ENCODE measurements at regions not wholly inside any gene's neighbourhood (a gene's known extent, or its start where the extent isn't known, plus 50 kb on each side); places are given as distances from the start of the nearest gene placed in this dataset.
"Not testable (repeated sequence)": the region's sequence is repeated elsewhere in the genome, so short reads cannot be mapped to it uniquely, and the experiment has no call there.

DNA sequence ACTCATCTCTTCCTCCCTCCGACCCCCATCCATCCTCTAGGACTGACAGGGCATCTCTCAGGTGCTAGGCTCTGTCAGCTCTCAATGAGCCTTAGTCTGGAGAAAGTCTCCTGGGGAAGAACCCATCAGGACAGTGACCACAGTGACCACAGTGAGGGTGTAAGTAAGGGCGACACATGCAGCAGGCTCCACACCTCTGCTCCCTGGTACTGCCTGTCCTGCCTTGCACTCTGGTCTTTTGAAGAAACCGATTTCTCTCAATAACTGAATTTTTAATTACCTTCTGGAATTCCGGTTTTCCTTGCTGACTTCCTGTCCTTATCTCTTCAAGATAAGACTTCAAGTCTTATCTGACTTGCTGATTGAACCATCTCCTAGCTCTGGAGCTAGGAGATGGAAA is 190.2 kb downstream of the ACTR3B start:
- DNase-seq = no peak

DNA sequence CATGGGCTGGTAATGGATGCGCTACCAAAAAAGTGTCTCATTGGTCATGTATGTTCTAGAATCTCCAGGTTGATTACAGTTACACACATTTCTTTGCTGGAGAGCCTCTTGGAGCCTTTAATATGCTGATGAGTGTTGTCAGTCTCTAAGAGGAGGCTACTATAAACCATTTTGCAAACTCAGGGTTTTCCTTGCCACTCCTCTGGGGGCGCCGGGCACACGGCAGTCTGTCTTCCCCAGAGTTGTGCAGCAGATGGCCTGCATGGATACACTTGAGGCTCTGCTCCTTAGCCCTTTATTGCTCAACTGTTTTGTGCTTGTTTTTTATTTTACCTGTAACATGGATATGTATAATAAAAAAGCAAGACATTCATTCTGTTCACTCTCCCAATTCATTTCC is 196.5 kb downstream of the ACTR3B start:
- no peak for DNase-seq

DNA sequence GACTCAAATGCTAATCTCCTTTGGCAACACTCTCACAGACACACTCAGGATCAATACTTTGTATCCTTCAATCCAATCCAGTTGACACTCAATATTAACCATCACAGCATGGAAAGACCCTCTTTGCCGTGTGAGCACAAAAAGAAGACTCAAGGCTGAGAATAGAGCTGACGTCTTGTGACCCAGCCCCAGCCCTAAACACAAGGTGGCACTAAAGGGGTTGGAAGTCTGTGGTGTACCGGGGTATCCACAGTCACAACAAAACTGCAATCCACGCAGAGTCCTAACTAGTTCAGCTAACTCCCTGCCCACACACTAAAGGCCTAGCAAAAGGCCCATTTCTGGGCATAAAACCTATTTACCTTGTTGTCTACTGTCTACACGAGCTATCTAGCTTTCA is 200.1 kb downstream of the ACTR3B start:
- DNase-seq = no peak

DNA sequence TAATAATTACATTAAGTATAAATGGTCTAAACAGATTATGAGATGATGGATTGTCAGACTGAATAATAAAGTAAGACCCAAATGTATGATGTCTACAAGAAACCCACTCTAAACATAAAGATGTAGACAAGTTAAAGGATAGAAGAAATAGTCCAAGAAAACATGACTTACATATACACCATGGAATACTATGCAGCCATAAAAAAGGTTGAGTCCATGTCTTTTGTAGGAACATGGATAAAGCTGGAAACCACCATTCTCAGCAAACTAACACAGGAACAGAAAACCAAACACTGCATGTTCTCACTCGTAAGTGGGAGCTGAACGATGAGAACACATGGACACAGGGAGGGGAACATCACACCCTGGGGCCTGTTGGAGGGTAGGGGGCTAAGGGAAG is 202.2 kb downstream of the ACTR3B start:
- DNase-seq = not testable (repeated sequence)

DNA sequence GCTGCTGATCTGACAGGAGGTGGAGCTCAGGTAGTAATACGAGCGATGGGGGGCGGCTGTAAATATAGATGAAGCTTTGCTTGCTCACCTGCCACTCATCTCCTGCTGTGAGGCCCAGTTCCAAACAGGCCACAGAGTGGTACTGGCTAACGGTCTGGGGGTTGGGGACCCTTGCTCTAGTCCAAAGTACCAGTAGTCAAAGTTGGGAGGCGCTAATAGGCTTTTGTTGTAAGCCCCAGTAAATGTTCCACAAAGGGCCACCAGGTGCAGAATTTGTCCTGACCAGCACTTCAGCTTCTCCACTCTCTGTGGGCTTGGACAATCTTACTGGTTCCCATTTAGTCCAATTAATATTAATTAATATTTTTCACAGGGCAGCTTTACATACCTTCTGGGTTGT is 206.6 kb downstream of the ACTR3B start:
- no peak for DNase-seq

DNA sequence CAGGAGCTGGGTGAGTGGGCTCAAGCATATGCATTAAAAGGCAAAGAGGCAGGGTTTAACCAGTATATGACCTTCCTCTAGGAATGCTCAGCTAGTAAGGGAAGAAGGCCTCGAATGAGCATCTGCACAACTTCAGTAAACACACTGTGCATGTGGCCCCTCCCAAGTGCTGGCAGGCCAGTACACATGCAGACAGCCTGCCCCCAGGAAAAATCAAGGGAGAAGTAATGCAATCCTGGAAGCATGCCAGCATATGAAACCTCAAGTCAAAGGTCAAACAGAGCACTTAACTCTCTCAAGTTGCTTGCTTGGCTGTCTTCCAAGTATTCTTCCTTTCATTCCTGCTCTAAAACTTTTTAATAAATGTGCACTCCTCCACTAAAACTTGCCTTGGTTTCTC is 208.4 kb downstream of the ACTR3B start:
- DNase-seq = no peak

DNA sequence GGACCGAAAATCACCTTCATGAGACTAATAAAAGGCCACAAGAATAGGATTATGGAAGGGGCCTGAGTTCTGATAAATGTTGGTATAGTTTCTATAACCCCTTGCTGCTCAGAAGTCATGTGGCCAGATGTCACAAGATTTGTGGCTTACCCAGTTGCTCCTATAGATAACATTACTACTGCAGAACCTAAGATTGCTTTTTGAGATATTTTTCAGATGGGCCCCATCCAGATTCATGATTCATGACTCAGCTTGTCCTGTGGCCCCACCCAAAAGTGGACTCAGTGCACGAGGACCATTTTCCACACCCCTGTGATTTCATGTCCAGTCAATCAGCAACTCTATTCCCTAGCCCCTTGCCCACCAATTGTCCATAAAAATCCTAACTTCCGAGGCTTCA is 209.0 kb downstream of the ACTR3B start:
- DNase-seq = no peak

DNA sequence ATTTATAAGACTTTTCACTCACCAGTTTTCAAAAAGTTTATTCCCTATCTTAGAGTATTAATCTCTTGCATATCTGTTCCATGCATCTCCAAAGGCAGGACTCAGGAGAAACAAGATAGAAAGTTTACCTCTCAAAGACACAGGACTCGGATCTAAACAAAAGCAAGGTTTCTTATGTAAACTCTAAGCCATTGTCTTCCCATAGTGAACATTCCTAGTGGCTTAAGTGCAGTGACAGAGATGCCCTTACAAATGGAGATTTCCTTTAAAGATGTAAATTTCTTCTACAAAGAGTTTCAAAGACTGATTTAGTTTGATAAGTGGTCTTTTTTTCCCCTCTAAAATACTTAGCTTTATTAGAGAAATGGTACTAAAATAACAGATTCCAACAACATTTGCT is 209.8 kb downstream of the ACTR3B start:
- DNase-seq = no peak

DNA sequence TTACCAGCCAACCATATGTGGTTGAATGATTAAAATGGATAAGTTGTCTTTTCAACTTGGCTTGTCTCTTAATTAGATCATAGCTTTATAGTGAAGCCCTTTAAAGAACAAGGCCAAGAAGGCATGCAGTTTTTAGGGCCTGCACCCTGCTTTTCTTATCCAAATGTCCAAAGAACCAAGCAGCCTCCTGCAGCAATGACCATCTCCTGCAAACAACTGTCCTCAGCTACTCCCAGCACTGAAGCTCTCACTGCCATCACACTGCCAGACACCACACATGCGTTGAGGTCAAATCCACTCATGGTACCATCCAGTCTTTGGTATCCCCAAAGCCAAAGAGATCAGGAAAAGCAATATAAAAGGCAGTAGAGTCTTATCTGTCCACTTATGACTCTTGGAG is 210.3 kb downstream of the ACTR3B start:
- DNase-seq = no peak

DNA sequence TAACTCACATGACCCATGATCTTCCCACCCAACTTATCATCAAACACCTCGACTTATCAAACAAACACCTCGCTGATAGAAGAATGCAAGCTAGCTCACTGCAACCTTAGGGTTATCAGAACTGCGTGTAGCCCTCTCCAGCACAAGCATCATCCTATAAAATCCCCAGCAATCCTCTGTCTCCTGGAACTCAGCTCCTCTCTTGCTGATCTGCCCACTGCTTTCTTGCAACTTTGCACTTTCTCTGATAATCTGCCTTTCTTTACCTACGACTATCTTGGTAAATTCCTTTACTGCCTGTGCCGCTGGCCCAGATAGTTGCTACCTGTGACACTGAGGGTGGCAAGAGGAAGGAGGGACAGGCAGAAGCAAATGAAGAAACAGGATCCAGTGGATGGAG is 210.9 kb downstream of the ACTR3B start:
- DNase-seq = no peak

DNA sequence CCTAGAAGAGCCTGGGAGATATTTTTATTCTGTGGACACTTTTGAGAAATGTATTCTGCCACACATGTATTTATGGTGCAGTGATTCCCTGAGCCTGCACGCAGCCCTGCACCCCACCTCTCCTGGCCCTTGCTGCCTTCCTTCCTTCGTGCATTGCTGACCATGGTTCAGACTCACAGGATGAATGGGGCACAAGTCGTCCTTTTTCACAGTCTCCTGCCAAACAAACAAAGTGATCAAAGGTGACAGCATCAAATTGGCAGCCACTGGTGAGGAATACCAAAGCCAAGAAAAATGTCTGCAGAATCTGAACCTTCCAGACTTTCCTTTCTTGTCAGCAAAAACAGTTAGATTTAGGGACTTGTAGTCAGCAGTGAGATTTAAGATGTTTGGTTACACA is 215.0 kb downstream of the ACTR3B start:
- DNase-seq = no peak

DNA sequence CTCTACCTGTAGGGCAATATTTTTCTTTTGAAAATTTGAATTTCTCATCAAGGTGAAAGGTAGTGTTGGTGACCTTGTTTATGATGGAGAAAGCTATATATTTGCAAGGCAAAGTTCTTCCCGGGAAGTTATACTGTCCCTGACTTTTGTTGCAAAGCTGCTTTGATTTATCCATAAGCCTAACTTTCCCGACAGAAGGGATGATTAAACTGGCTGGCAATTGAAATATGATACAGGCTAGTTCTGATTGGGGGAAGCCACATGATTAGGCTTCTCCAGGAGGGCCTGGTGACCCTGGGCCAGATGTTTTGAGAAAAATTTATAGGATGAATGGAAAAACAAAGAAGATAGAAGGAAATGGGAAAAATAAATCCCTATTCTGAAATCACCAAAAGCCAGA is 215.5 kb downstream of the ACTR3B start:
- no peak for DNase-seq

DNA sequence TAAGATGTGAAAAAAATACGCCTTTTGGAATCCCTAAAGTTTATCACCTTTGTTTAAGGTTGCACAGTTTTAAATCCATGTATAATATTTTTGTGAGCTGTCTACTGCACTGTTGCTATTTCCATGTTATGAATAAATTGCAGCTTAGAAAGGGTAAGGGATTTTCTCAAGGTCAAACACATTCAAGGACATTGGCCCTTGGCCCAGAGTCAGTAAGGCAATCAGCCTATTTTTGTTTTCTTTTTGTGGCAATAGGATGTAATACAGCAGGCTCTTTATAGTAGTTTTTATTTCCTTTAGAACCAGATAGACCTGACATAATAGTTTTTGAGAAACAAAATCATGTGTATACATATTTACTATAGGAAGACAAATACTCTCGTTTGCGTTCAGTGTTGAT is 219.8 kb downstream of the ACTR3B start:
- no peak for DNase-seq

DNA sequence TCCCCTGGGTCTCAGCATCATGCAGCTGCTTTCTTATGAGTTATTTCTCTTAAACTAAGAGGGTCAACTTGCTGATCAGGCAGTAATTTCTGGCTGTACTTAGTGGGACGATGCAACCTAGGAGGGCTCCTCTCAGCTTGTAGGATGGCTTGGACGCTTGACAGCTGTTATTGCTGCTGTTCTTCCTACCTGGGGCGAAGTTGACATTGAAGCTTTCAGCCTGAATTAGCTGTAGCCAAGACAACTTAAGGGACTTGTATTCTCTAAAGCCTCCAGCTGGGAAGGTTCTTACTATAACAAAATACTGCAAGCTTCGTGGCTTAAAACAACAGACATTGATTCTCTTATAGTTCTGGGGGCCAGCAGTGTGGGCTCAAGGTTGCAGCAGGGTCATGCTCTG is 224.9 kb downstream of the ACTR3B start:
- DNase-seq = no peak

DNA sequence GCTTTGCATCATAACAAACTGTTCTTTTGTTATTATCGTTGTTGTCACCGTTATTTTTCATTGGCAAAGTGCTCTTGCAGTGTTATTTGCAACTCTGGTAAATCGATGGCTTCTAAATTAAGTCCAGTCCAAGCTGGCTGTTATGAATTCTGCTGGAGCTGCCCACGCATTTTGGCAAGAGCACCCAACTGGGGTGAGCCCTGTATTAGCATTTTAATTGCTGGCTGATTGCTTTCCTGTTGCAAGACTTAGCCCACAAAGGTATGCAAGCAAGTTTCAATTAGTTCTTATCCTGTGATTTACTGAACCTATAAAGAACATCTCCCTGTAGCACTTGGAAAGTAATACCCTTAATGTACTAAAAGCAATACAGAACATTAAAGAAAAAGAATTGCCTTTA is 226.8 kb downstream of the ACTR3B start:
- DNase-seq = no peak

DNA sequence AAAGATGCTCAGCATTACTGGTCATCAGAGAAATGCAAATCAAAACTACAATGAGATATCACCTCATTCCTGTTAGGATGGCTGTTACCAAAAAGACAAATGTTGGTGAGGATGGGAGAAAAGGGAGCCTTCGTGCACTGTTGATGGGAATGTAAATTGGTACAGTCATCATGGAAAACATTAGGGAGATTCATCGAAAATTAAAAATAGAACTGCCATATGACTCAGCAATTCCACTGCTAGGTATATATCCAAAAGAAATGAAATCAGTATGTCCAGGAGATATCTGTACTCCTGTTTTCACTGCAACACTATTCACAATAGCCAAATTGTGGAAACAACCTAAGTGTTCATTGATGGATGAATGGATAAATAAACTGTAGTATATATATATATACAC is 228.1 kb downstream of the ACTR3B start:
- no peak for DNase-seq

DNA sequence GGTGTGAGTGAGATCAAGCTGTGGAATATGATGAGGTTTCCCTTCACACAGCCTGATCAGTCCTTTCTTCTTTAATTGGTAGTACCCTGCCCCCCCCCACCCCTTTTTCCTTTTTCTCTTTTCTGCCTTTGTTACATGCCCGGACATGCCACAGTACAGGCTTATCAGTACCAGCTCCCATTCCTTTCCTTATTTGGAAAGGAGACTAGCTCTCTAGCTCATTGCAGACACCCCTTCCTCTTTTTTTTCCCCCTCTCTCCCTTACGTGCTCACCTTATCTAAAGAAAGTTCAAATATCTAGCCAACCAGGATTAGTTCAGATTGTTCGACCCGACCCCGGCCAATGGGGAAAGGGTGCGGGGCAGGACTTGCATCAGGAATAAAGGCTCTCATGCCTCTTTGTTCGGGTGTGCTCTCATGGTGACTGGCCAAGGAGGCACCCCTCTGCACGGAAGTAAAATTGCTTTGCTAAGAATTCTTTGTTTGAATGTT is 230.4 kb downstream of the ACTR3B start:
- DNase-seq = no peak

DNA sequence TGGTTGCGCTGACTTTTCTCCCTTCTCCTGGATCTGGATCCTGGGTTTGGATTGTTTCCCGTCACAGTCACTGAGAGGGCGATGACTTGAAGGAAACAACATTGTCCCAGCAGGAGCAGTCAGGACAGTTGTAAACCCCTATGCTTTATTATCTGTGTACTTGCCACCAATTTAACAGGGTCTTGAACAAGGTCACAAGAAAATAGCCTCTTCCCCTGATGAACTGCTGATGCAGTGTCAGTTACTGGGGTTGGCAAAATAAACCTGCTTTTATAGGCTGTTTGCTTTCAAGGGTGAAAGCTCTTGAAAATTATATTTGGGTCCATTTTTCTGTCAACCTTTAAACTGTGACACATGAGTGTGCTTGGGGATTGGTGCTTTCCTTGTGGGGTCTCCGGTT is 238.9 kb downstream of the ACTR3B start:
- DNase-seq = no peak

DNA sequence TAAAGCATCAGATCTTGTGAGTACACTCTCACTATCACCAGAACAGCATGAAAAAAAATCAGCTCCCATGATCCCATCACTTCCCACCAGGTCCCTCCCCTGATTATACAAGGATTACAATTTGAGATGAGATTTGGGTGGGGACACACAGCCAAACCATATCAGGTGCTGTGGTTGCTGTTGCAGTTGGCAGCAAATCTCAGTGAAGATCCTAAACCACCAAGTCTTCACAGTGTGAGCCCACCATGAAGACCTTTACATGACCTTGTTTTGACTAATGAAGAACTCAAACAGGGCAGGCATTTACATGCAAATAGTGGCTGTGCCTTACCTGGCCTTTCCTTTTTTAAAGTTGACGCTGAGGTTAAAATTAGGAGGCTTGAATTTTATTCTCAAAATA is 242.6 kb downstream of the ACTR3B start:
- no peak for DNase-seq

DNA sequence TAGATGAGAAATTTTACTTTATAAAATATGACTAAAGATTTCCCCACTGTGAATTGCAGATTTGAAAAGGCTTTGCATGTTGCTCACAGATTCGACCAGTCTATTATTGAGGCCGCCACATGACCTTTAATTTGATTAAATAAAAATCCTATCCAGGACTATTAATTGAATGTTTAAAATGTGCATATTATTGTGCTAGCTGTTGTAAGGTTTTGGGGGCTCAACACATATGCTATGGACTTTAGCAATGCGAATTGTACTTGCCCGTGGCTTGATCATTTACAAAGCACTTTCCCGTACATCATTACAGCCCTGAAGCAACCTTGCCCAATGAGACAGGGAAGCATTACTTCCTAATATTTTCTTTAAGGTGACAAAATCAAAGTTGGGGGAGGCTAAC is 243.0 kb downstream of the ACTR3B start:
- no peak for DNase-seq

DNA sequence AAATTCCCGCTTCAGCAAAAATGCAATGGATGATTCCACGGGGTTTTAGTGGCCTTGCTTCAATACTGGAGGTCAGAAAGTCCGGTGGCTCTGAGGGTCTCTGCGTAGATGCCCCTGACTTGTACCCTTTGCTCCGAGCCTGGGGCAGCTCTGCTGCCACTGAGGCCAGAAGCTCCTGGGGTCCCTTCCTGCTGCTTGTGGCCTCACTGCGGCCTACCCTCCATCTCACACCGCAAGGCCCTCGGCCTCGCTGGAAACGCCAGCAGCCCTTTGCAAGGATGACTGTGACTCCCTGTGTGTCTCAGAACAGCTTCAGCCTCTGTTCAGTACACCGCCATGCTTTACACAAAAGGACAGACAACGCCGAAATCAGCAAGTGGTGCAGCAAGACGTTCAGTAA is 244.8 kb downstream of the ACTR3B start:
- no peak for DNase-seq

DNA sequence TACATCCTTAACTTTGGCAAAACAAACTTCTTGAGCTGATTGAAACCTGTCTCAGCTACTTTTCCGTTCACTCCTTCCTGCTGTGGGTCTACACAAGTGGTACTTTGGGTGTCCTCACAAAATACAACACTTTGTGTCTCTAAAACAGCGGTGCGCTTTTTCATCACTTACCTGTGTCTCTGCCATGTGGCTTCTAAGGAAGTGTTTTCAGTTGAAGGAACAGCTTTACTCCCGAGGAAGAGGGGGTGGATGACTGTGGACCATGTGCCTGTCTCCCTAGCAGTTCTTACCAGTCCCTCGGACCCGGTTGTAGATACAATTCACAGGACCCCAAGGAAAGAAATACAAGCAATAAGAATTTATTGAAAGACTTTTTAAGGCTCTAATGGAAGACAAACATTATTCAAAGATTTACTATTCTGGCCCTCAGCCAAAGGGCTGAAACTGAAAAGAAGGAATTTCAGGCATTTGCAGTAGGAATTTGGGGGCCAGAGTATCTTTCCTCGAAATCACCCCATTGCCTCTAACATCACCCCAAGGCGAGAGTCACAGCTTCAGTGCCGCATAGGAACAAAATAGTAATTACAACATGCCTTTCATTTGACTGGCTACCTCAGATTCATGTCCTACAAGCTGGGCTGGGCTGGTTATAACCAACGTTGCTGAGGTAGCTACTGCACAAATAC is 246.3 kb downstream of the ACTR3B start:
- DNase-seq = no peak

DNA sequence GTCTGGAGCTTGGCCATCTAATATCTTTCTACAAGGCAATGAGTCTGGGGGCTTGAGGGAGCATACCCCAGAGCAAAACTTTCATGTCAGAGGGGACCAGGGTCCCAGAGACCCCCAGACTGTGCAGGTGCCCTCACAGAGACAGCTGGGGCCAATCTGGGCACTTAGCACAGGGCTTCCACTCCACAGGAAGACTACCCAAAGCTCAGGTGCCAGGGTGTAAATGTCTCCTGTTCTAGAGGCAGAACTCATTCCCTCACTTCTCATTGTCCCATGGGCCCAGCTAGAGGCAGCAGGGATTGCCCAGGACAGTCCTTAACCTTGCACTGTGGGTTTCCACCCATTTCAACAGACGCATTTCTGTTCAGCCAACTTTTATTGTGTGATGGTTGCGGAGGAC is 246.9 kb downstream of the ACTR3B start:
- DNase-seq = no peak

DNA sequence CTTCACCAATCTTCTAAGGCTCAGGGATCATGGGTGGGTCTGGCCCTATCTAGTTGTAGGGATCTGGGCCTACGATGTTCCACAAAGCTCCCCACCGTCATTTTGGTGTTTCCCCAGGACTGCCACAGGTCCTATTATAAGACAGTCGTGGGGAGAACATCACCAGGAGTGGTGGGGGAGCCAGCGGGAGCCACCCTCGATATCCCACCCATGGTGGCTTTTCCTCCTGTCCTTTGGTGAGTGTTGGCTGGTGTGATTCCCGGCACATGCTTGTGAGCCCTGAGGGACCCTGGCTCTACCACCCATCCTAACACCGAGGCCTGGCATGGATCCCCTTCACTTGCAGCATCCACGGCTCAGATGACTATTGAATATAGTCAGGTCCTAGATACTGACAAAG is 247.4 kb downstream of the ACTR3B start:
- no peak for DNase-seq

DNA sequence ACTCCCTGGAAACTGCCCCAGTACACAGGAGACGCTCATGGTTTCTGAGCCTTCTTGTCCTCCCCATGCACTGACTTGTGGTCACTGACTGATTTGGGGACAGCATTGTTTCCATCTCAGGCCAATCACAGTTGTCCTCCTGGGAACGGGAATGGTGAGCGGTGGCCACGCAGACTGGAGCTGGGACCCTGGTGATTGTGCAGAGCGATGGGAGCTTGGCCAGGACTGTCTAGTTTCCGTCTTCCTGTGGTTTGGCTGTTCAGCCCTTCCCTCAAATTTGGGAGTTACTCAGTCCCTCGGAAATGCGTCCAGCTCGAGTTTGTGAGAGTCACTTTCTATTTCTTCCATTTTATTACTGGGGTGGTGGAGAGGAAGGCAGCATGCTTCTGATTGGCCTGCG is 250.9 kb downstream of the ACTR3B start:
- DNase-seq = no peak

DNA sequence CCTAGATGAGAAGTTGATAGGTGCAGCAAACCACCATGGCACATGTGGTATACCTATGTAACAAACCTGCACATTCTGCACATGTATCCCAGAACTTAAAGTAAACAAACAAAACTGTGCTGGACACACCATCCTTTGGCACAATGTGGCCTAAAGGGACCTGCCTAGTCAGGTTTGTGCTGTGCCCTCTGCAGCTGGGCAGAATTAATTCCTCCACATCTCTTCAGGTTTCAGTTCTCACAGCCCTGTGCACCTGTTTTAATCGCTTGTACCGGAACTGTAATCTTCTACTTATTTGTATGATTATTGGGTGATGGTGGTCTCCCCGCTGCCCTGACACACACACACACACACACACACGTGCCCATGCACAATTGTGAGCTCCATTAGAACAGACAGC is 252.7 kb downstream of the ACTR3B start:
- no peak for DNase-seq

Data from NCI-H187 (cell line).